Naive B cell (primary cell): ENCODE measurements at regions not wholly inside any gene's neighbourhood (a gene's known extent, or its start where the extent isn't known, plus 50 kb on each side); places are given as distances from the start of the nearest gene placed in this dataset.
"Not testable (repeated sequence)": the region's sequence is repeated elsewhere in the genome, so short reads cannot be mapped to it uniquely, and the experiment has no call there.

ENCODE experiments used
- ATAC-seq, 2 donors: fragments of 150-1000 bp; cut with Tn5 transposase; 2 replicates each; pipeline ENCODE4 v1.10.0; 2021; ENCODE audit warnings: low read depth in 2 of 2, mild to moderate bottlenecking in 2 of 2, moderate library complexity in 2 of 2
- DNase-seq: peaks from one replicate; pipeline ENCODE4 v3.0.0; 2022
- H3K27ac Mint-ChIP-seq, 6 donors: one replicate each; pipeline ENCODE4 v1.8.0; 2020 to 2022; ENCODE audit warnings: mild to moderate bottlenecking in 6 of 6, mixed read lengths in 6 of 6, moderate library complexity in 5 of 6, inconsistent platforms in 2 of 6
- H3K27me3 Mint-ChIP-seq, 3 donors: one replicate each; pipeline ENCODE4 v1.8.0; 2021 to 2022; ENCODE audit warnings: mixed read lengths in 3 of 3, mild to moderate bottlenecking in 1 of 3
- H3K36me3 Mint-ChIP-seq, 2 donors: one replicate each; pipeline ENCODE4 v1.8.0; 2020 to 2022; ENCODE audit warnings: mixed read lengths in 2 of 2, inconsistent platforms in 1 of 2, mild to moderate bottlenecking in 1 of 2
- H3K4me1 Mint-ChIP-seq, 3 donors: one replicate each; pipeline ENCODE4 v1.8.0; 2020 to 2022; ENCODE audit warnings: mixed read lengths in 3 of 3, inconsistent platforms in 1 of 3, mild to moderate bottlenecking in 1 of 3, moderate library complexity in 1 of 3
- H3K4me3 Mint-ChIP-seq, 8 donors: one replicate each; pipeline ENCODE4 v1.8.0; 2020 to 2022; ENCODE audit warnings: mild to moderate bottlenecking in 8 of 8, mixed read lengths in 8 of 8, moderate library complexity in 8 of 8, inconsistent platforms in 2 of 8
- H3K9me3 Mint-ChIP-seq, 7 donors: one replicate each; pipeline ENCODE4 v1.8.0; 2020 to 2022; ENCODE audit warnings: mixed read lengths in 7 of 7, mild to moderate bottlenecking in 5 of 7, inconsistent platforms in 2 of 7, moderate library complexity in 1 of 7

- H3K27me3 Mint-ChIP-seq: no peaks in the 10 kb centered on the region
- no peak for DNase-seq
- no peak overlapping the region for H3K4me3 Mint-ChIP-seq
- no peak overlapping the region for H3K27ac Mint-ChIP-seq
- H3K36me3 Mint-ChIP-seq: no peaks in the 10 kb centered on the region
- H3K9me3 Mint-ChIP-seq: peaks cover 0 to 6% (median 3%) of the 10 kb centered on the region in 7 donors
- no peaks in the 10 kb centered on the region for H3K4me1 Mint-ChIP-seq
- no peak for ATAC-seq
These were observed 203.0 kb upstream of the PDZRN3 start for GRCh38 chr3:73827725-73828211.

GRCh38 chr3:73827204-73827603 is 202.5 kb upstream of the PDZRN3 start:
- no peak for ATAC-seq
- no peaks in the 10 kb centered on the region for H3K4me1 Mint-ChIP-seq
- no peak for DNase-seq
- peak overlapping the region in 2 of 6 donors; percentile 8 to 60 for H3K27ac Mint-ChIP-seq
- H3K9me3 Mint-ChIP-seq: peaks cover 0 to 12% (median 4%) of the 10 kb centered on the region in 7 donors
- H3K4me3 Mint-ChIP-seq: no peak overlapping the region
- H3K36me3 Mint-ChIP-seq: no peaks in the 10 kb centered on the region
- H3K27me3 Mint-ChIP-seq: no peaks in the 10 kb centered on the region

GRCh38 chr3:73820896-73821295 is 196.2 kb upstream of the PDZRN3 start:
- not testable (repeated sequence) for DNase-seq, H3K4me3 Mint-ChIP-seq

GRCh38 chr3:73820431-73820830 is 195.7 kb upstream of the PDZRN3 start:
- H3K4me1 Mint-ChIP-seq: no peaks in the 10 kb centered on the region
- no peak for DNase-seq
- ATAC-seq: no peak
- peaks cover 0 to 43% (median 14%) of the 10 kb centered on the region in 7 donors for H3K9me3 Mint-ChIP-seq
- H3K27me3 Mint-ChIP-seq: no peaks in the 10 kb centered on the region
- no peak overlapping the region for H3K4me3 Mint-ChIP-seq
- no peak overlapping the region for H3K27ac Mint-ChIP-seq
- no peaks in the 10 kb centered on the region for H3K36me3 Mint-ChIP-seq

More at GRCh38 chr3:73820896-73821295, 196.2 kb upstream of the PDZRN3 start:
- H3K4me1 Mint-ChIP-seq, ATAC-seq, H3K27me3 Mint-ChIP-seq, H3K36me3 Mint-ChIP-seq, H3K27ac Mint-ChIP-seq: not testable (repeated sequence)
- H3K9me3 Mint-ChIP-seq: peaks cover 0 to 38% (median 14%) of the 10 kb centered on the region in 7 donors

GRCh38 chr3:73815966-73816365 is 191.2 kb upstream of the PDZRN3 start:
- peaks cover 4 to 31% (median 12%) of the 10 kb centered on the region in 7 donors for H3K9me3 Mint-ChIP-seq

GRCh38 chr3:73813692-73814292 is 189.1 kb upstream of the PDZRN3 start:
- DNase-seq (no peak), ATAC-seq (no peak)
- peaks cover 0 to 30% (median 7%) of the 10 kb centered on the region in 7 donors for H3K9me3 Mint-ChIP-seq
- no peaks in the 10 kb centered on the region for H3K4me1 Mint-ChIP-seq
- no peaks in the 10 kb centered on the region for H3K36me3 Mint-ChIP-seq
- no peaks in the 10 kb centered on the region for H3K27me3 Mint-ChIP-seq
- H3K4me3 Mint-ChIP-seq: no peak overlapping the region
- no peak overlapping the region for H3K27ac Mint-ChIP-seq

More at GRCh38 chr3:73815966-73816365, 191.2 kb upstream of the PDZRN3 start:
- no peaks in the 10 kb centered on the region for H3K27me3 Mint-ChIP-seq
- DNase-seq (no peak), ATAC-seq (no peak)
- no peak overlapping the region for H3K27ac Mint-ChIP-seq
- H3K4me3 Mint-ChIP-seq: no peak overlapping the region
- no peaks in the 10 kb centered on the region for H3K4me1 Mint-ChIP-seq
- H3K36me3 Mint-ChIP-seq: no peaks in the 10 kb centered on the region

- no peaks in the 10 kb centered on the region for H3K27me3 Mint-ChIP-seq
- ATAC-seq: no peak
These were observed 188.6 kb upstream of the PDZRN3 start for GRCh38 chr3:73813291-73813690.

GRCh38 chr3:73812054-73812453 is 187.3 kb upstream of the PDZRN3 start:
- no peaks in the 10 kb centered on the region for H3K27me3 Mint-ChIP-seq
- H3K36me3 Mint-ChIP-seq: no peaks in the 10 kb centered on the region
- no peak for ATAC-seq
- H3K4me1 Mint-ChIP-seq: no peaks in the 10 kb centered on the region
- H3K4me3 Mint-ChIP-seq: no peak overlapping the region
- H3K9me3 Mint-ChIP-seq: peaks cover 0 to 26% (median 10%) of the 10 kb centered on the region in 7 donors
- DNase-seq: no peak
- H3K27ac Mint-ChIP-seq: no peak overlapping the region

More at GRCh38 chr3:73813291-73813690, 188.6 kb upstream of the PDZRN3 start:
- Mint-ChIP-seq H3K27ac (no peak overlapping the region), H3K4me1 (no peaks in the 10 kb centered on the region), H3K36me3 (no peaks in the 10 kb centered on the region), H3K9me3 (peaks cover 0 to 25% (median 7%) of the 10 kb centered on the region in 7 donors), H3K4me3 (no peak overlapping the region)
- DNase-seq: no peak

GRCh38 chr3:73808862-73809509 is 184.2 kb upstream of the PDZRN3 start:
- DNase-seq (no peak), ATAC-seq (no peak)
- Mint-ChIP-seq H3K27me3 (no peaks in the 10 kb centered on the region), H3K9me3 (peaks cover 0 to 33% (median 9%) of the 10 kb centered on the region in 7 donors), H3K4me1 (no peaks in the 10 kb centered on the region), H3K4me3 (no peak overlapping the region), H3K27ac (no peak overlapping the region), H3K36me3 (no peaks in the 10 kb centered on the region)

- no peak for ATAC-seq
- H3K27me3 Mint-ChIP-seq: no peaks in the 10 kb centered on the region
- H3K9me3 Mint-ChIP-seq: peaks cover 0 to 38% (median 6%) of the 10 kb centered on the region in 7 donors
- H3K27ac Mint-ChIP-seq: no peak overlapping the region
- no peak overlapping the region for H3K4me3 Mint-ChIP-seq
- no peaks in the 10 kb centered on the region for H3K4me1 Mint-ChIP-seq
- no peak for DNase-seq
- H3K36me3 Mint-ChIP-seq: no peaks in the 10 kb centered on the region
These were observed 180.7 kb upstream of the PDZRN3 start for GRCh38 chr3:73805435-73805834.

- no peaks in the 10 kb centered on the region for H3K27me3 Mint-ChIP-seq
- H3K4me1 Mint-ChIP-seq: no peaks in the 10 kb centered on the region
- H3K27ac Mint-ChIP-seq: no peak overlapping the region
- ATAC-seq (no peak), DNase-seq (no peak)
- H3K4me3 Mint-ChIP-seq: no peak overlapping the region
- peaks cover 0 to 34% (median 9%) of the 10 kb centered on the region in 7 donors for H3K9me3 Mint-ChIP-seq
- H3K36me3 Mint-ChIP-seq: no peaks in the 10 kb centered on the region
These were observed 179.5 kb upstream of the PDZRN3 start for GRCh38 chr3:73804204-73804603.

- Mint-ChIP-seq H3K4me3 (no peak overlapping the region), H3K27ac (no peak overlapping the region), H3K27me3 (no peaks in the 10 kb centered on the region), H3K9me3 (peaks cover 0 to 22% (median 6%) of the 10 kb centered on the region in 7 donors), H3K36me3 (no peaks in the 10 kb centered on the region), H3K4me1 (no peaks in the 10 kb centered on the region)
- ATAC-seq (no peak), DNase-seq (no peak)
These were observed 176.7 kb upstream of the PDZRN3 start for GRCh38 chr3:73801444-73801843.

- Mint-ChIP-seq H3K27me3 (no peaks in the 10 kb centered on the region), H3K27ac (no peak overlapping the region), H3K4me1 (no peaks in the 10 kb centered on the region), H3K36me3 (no peaks in the 10 kb centered on the region), H3K4me3 (no peak overlapping the region), H3K9me3 (peaks cover 0 to 13% (median 2%) of the 10 kb centered on the region in 7 donors)
- no peak for ATAC-seq
- DNase-seq: no peak
These were observed 172.6 kb upstream of the PDZRN3 start for GRCh38 chr3:73797311-73797710.

GRCh38 chr3:73796382-73796781 is 171.6 kb upstream of the PDZRN3 start:
- no peak for DNase-seq
- ATAC-seq: no peak
- Mint-ChIP-seq H3K4me3 (no peak overlapping the region), H3K4me1 (no peaks in the 10 kb centered on the region), H3K36me3 (no peaks in the 10 kb centered on the region), H3K27me3 (no peaks in the 10 kb centered on the region), H3K27ac (no peak overlapping the region), H3K9me3 (peaks cover 0 to 13% (median 2%) of the 10 kb centered on the region in 7 donors)
